ENCODE measurements at regions not wholly inside any gene's neighbourhood (a gene's known extent, or its start where the extent isn't known, plus 50 kb on each side); places are given as distances from the start of the nearest gene placed in this dataset.

DNA sequence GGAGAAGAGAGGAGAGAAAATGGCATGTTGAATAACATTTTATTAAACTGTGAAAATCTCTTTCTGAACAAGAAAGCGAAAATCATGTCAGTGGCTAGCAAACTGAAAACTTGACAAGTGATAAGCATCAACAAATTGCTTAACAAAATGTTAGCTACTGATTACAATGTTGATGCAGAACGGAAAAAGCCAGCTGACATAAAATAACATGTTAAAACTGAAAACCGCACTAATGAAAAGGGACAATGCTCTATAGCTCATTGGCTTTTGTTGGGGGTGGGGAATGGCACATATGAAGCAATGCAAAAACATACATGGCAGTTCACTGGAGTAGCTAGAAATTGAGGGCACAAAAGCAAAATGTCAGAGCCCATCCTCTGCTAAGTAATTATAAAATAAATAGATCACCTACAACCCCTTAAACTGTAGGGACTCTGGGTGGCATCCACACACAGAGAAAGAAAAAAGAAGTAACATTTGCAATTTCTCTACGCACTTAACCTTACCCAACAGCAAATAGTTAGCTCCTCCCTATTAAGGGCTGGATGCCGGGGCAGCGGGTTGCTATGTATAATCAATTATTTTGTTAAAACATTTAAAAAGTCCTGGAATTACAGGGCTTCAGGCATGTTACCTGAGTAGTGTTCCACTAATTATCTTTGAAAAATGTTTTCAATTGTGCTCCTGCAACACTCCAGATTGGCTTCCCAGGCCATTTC lies 129.2 kb upstream of the USP15 start:
- no peak for DNase-seq

DNA sequence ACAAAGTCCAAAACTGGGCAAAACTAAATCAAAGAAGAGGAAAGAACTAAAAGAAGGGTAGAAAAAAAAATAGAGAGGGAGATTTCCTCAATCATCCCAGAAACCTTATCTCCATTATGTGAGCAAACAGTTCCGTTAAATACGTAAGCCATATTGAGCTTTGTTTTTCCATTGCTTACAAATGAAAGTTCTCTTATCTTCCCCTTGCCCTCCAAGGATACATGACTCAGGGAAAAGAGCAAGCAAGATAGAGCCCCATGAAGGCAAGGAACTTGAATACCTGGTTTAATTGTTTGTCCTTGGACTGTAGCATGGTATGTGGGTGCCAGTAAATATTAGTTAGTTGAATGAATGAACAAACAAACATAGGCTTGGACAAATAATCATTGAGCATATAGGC lies 126.8 kb upstream of the USP15 start:
- DNase-seq: no peak

DNA sequence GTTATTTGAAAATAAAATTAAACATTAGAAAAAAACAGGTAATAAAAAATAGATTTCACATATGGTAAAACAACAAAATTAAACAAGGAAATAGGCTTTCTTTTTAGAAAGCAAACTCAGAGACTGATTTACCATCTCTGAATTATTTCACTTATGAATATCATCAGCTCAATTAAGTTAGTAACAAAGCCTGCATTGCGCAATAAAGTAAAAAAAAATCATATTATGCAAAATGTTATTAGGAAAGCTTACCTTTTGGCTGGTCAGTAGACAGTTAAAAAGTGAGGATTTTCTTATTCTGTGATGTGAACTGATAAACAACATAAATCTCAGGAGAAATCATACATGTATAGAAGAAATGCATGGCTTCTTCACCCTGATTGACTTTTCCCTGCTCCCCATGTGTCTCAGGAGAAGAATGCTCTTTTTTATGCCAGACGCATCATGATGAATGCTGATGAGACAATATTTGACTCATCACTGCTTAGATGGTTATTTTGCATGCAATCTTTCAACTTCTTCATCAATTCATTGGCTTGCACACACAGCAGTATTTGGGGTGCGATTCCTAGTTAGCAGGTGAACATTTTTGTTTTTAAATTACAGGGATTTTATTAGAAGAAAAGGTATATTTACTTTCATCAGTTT lies 124.5 kb upstream of the USP15 start:
- no peak for DNase-seq

DNA sequence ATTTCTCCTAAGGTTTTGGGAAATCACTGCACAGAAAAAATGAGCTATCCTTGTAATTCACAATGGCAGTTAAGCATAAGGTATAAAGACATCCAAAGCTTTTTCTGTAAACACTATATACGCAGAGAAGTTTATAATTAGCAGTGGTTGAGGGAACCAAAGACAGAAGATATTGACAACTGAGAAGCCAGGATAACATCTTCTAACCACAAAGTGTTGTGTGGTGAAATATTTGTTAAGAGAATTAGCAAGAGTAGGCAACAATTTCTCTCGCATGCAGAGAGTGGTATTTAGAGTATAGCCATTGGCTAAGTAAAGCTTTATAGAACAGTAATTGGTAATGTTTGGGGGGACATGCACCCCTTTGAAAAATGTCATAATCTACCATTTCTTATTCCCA lies 123.7 kb upstream of the USP15 start:
- no peak for DNase-seq

DNA sequence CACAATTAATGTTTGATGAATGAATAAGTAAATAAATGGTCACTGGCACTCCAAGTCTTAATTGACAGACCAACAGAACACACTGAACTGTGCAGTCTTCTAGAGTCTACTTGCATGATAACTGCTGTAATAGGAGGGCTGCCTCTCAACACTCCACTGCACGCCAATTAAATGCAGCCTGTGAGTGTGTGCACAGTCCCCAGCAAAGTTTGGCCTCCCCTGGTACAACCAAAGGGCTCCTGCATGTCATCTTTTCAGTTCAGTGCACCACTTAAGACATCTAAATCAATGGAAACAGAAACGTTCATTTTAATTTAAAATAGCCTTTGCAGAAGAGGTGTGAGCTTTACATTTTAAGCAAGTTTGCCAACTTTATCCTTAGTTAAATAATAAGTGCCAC lies 121.7 kb upstream of the USP15 start:
- DNase-seq: no peak

DNA sequence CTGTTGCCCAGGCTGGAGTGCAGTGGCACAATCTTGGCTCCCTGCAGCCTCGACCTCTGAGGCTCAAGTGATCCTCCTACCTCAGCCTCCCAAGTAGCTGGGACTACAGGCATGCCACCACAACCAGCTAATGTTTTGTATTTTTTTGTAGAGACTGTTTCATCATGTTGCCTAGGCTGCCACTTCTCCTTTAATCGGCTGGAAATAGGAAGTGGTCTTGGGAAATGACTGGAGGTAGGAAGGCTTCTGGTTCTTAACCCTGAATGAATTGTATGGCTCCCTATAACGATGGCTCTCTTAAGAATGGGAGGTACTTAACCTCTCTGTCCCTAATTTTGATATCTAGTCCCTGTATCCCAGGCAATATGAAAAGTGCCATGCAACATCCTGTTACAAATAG lies 113.9 kb upstream of the USP15 start:
- DNase-seq: no peak

DNA sequence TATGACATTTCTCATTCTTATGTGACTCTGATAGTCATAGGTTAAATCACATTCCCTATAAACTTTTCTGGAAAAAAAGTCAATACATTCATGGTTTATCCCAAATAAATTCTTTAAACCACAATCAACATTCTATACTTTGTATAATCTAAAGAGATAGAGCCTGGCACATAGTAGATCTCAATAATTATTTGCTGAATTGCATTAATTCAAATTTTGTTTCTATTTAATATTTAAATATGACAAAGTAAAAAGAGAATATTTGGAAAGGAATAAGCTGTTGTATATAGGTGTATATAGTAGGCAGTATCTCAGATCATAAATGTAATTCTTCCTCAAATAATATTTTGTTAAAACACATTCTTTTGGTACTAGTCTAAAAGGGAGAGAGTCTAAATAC lies 102.2 kb upstream of the USP15 start:
- no peak for DNase-seq

DNA sequence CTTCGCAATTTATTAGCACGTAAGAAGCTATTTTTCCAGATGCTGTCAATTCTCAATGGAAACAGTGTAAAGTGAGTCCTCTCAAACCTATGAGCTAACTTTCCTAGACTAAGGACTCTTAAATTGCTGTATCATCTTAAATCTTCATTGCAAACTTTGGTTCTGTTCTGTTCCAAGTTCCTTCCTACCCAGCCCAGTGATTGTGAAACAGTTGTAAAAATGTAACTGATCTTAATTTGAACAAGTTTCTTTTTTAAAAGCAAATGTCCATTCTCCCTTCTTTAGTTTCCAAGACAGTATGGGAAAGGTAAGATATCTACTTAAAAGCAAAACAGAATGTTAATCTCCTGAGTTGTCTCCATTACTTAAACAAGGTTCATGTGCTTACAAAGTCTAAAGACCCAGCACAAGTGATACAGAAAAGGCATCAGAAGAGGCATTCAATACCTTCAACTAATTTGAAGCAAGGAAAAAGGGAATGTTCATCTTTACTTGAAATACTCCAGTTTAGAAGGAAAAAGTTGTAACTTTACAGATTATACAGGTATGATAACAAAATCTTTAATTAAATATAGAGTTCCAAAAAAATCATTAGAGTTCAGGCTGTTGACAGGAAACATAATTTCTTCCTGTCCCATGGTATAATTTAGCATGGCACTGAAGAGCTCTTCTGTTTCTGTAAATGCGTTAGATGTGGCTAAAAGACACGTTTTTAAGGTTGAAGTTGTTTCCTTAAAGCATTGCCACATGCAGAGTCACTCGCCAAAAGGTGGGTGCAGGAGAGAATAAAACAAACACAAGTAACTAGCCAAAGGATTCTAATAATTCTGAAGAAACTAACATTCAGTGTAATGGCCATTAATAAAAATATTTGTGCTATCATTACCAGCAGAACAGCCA lies 101.5 kb upstream of the USP15 start:
- no peak for DNase-seq

DNA sequence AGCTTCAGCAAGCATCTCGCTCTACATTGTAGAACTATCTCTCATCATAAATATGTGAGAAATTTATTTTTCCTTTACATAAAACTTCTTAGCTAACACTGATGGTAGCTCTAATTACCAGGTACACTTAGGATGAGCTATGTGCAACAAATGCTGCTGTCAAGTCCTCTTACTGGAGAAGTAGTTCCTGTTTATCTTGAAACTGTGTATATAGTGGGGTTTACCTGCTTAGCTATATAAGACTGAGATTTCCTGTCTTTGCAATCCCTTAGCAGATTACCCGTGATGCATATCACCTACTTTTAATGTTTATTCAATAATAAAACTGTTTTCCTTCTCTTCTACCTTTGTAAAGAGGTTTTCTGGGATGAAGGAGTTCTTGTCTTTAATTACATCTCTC lies 98.0 kb upstream of the USP15 start:
- DNase-seq: no peak

DNA sequence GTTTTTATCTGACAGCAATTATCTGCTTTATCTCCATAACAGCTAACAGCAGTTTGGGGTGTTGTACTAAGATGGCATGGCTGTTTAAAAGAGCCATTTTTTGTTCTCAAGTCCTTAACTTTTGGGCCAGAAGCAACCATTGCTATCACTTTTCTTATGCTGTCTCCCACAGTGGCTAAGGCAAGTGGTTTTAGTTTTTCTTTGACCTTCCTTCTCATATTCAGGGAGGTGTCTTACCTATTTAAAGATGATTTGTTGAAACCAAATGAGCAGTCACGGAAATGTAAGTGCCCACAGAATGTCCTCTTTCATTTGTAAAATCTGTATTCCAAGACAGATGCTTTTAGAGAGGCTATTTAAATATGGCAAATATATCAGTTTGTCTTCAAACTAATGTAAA lies 96.8 kb upstream of the USP15 start:
- DNase-seq: no peak

DNA sequence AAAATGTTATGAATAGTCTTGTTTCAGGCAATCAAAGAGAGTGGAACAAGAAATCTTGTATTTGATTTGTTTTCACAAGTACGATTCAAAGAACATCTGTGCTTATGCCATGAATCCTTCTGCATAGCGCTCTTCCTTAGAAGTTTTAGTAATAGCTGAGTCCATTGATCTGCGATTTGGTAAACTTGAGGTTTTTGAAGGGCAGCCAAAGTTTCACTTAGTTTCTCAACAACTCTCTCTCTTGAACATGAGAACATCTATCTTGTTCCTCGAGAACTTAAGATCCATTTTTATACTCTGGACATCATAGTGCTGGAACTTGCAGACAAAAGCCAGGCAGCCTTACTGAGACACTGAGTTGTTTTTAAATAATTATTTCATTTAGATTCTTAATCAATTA lies 96.2 kb upstream of the USP15 start:
- no peak for DNase-seq

DNA sequence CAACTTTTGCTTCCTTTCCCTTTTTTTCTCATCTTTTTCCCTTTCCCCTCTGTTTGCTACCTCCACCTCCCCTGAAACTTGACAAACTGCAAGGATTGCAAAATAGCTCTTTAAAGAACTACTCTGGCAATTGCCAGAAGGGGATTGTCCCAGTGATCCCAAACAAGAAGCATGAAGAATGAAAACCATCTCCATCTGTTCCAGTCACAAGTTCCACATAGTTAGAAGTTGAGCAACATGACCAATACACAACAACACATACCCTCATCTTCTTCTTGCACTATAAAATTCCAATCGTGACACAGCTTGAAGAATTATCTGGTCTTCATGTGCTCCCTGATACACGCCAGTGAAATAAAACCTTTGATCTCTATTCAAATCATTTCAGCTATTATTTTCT lies 93.7 kb upstream of the USP15 start:
- DNase-seq: no peak

DNA sequence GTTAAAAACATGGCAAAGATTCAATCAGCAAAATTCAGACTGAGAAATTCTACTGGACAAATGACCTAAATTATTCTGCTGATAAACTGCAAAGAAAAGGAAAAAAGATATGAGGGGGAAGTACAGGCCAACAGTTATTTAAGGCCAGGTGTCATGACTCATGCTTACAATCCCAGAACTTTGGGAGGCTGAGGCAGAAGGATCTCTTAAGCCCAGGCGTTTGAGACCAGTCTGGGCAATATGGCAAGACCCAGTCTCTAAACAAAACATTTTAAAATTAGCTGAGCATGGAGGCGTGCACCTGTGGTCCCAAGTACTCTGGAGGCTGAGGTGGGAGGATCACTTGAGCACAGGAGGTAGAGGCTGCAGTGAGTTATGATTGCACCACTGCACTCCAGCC lies 91.8 kb upstream of the USP15 start:
- no peak for DNase-seq

DNA sequence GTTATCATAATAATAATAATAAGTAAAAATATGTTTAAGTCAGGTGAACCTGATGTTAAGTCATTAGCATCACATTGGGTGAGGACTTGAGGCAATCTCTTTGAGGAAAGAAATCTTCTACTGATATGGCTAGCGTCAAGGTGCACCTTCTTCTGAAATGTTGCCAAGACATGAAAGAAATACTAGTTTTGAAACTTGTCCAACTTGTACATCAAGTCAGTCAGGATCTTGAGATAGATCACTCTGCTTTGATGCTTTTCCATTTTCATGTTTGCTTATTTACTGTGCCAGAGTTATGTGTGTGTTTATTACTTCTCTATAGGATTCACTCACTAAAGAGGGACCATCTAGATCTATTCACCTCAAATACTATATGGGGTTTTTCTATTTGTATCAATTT lies 90.0 kb upstream of the USP15 start:
- DNase-seq: no peak

DNA sequence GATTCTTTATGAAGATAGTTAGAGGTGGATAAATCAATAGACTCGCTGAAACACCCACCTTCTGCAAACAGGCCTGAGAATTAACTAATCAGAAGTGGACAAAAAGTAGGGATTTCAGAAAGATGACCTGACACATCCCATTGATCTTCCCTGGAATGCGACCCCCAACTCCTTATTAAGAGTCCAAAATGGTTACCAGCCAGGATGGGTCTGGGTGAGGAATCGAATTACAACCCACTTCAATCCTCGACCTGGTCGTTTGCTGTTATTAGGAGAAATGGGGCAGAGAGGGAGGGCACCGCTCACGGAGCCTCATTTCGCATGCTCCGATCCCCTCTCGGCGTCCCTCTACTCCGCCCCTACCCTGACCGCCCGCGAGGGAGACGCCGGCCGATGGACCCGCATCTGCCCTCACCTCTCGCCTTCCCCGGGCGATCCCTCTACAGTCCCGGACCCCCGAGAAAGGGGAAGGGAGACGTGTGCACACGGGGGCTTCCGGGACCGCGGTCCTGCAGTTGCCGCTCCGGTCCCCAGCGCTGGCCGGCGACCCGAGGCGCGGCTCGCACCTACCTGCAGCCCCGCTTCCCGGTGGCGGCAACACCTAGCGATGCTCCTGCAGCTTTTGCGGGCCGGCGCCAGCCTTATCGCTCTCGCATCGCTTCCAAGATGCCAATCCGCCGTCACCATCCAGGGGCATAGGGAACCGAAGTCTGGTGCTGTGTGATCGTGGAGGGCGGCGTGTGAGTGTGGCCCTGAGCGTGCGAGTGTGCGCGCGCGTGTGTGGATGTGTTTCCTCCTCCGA lies 69.3 kb upstream of the USP15 start:
- DNase-seq: no peak

DNA sequence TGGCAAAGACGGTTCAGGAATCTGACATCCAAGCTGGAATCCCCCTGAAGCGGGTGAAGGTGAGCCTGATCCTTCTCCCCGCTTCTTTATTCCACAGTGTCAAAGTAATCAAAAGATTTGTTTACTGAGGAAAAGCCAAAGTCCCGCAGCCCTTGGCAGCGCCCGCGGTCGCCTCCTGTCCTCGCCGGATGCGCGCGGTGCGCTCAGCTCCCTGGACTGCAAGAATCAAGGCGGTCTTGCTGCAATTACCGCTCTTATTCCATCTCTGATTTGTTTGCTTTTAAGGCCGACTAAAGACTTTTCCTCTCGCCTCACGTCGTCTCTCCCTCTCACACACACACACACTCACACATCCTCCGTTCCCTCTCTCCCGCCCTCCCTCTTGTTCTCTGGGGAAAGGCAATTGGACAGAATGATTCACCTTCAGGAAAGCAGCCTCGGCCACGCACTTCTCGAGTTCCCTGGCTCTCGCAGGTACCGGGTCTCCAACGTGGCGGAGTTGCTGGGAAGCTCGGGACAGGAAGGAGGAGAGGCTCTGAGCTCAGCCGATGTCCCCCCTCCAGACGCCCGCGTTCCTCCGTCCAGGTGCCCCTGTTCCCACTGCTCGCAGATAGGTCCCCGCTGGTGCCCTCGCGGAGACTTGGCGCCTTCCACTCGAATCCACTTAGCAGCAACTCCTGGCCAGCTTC lies 68.6 kb upstream of the USP15 start:
- DNase-seq: no peak

DNA sequence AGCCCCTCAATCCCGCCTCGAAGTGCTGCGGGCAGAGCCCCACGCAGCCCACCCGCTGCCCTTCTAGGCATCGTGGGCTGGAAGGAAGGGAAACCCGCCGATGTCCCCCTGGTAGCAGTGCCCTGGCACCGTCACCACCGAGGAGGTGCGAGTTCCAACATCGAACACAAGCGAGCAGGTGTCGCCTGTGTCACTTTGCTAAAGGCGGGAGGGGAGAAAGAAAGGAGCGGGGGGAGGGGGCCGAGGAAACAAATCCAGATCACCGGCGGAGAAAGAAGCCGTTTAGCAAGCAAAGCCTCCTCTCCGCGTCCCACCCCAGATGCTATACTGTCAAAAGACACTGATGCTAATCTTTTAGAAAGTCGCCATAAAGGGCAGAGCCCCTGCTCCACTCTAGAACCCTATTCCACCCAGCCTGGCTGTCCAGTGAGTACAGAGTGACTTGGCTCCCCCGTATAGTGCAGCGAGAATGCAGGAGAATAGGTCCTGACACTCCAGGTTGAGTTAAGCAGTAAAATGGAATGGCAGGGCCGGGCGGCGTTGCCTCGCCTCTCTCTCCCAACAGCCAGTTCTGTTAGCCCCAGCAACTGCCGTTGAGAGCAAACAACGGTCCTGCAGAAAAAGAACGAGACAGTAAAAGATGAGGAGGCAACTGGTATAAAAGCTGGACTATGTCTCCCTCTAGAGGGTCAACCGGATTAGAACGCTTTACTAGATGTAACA lies 67.9 kb upstream of the USP15 start:
- DNase-seq: peak; percentile 88

DNA sequence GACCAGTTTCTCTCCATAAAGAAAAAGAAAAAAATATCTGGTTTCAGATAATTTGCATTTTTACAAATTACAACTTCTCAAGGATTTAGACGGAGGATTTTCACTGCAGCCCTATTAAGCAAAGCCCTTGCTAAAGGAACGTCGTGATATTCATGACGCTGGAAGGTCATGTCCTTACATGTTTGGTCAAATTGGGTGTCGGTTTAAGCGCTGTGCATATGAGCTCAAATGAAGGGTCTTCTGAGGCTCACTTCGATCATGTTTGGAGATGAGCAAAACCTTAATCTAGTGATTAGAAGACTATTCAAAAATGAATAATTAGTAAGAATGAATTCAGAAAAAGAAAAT lies 67.3 kb upstream of the USP15 start:
- no peak for DNase-seq

DNA sequence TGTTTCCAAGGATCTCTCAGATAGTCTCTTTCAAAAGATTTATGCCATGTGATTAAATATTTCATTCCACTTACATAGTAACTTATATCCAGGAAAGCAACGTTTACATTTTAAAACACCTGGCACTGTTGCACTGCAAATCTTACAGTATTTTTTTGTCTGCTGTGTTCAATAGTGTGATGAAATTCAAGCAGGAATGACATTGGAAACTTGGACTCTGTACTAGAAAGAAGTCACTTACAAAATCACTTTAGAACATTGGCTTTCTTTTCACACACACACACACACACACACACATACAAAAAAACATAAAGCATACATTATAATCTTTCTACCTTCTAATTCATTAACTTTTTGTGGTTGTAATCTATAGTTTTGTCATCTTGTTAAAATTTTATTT lies 66.2 kb upstream of the USP15 start:
- no peak for DNase-seq

DNA sequence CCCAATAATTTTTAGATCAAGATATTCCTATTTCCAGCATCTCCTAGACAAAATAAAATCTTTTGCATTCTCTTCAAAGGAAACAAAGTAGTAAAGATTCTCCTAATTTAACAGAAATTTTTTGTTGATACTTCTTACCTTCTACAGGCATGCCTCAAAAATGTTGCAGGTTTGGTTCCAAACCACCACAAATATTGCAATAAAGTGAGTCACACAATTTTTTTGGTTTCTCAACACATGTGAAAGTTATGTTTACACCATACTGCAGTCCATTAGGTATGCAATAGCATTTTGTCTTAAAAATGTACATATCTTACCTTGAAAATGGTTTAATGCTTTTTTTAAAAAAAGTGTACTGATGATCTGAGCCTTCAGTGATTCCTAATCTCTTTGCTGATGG lies 65.6 kb upstream of the USP15 start:
- no peak for DNase-seq

DNA sequence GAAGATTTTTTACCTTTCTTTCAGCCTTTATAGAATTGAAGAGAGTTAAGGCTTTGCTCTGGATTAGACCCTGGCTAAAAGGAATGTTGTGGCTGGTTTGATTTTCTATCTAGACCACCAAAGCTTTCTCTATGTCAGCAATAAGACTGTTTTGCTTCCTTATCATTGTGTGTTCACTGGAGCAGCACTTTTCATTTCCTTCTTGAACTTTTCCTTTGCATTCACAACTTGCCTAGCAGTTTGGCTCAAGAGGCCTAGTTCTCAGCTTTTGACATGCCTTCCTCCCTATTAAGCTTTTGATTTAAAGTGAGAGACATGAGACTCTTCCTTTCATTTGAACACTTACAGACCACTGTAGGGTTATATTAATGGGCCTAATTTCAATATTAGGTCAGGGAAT lies 64.1 kb upstream of the USP15 start:
- DNase-seq: no peak

Data from left kidney (tissue), 1 donor.